Astrocyte of the spinal cord (primary cell): ENCODE measurements at regions not wholly inside any gene's neighbourhood (a gene's known extent, or its start where the extent isn't known, plus 50 kb on each side); places are given as distances from the start of the nearest gene placed in this dataset.
"Not testable (repeated sequence)": the region's sequence is repeated elsewhere in the genome, so short reads cannot be mapped to it uniquely, and the experiment has no call there.

ENCODE experiments used
- DNase-seq: peaks from one replicate; pipeline ENCODE4 v3.0.0; 2011; ENCODE audit warnings: low read depth, low spot score
- H3K4me3 ChIP-seq: 2 replicates; pipeline ENCODE4 v1.5.1; 2011; ENCODE audit warnings: low read depth, mild to moderate bottlenecking, low read length, moderate library complexity
- in situ Hi-C: cut with HindIII; loops from 2 replicates; pipeline ENCODE4 v1.10.0; 2017; ENCODE audit warnings: low sequenced_read_pairs
- TF ChIP-seq, protein P1 (sequence below): IDR thresholded peaks from 2 replicates; pipeline ENCODE4 v1.5.1; 2012; ENCODE audit warnings: low read depth, mild to moderate bottlenecking, low read length, inconsistent platforms

GRCh38 chr1:9440763-9441194 lies 98.5 kb upstream of the SLC25A33 start:
- no peak for DNase-seq
- TF ChIP-seq, protein P1, sequence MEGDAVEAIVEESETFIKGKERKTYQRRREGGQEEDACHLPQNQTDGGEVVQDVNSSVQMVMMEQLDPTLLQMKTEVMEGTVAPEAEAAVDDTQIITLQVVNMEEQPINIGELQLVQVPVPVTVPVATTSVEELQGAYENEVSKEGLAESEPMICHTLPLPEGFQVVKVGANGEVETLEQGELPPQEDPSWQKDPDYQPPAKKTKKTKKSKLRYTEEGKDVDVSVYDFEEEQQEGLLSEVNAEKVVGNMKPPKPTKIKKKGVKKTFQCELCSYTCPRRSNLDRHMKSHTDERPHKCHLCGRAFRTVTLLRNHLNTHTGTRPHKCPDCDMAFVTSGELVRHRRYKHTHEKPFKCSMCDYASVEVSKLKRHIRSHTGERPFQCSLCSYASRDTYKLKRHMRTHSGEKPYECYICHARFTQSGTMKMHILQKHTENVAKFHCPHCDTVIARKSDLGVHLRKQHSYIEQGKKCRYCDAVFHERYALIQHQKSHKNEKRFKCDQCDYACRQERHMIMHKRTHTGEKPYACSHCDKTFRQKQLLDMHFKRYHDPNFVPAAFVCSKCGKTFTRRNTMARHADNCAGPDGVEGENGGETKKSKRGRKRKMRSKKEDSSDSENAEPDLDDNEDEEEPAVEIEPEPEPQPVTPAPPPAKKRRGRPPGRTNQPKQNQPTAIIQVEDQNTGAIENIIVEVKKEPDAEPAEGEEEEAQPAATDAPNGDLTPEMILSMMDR: no peak
- H3K4me3 ChIP-seq: no peak overlapping the region
- in situ Hi-C loops: no loop called here

DNA sequence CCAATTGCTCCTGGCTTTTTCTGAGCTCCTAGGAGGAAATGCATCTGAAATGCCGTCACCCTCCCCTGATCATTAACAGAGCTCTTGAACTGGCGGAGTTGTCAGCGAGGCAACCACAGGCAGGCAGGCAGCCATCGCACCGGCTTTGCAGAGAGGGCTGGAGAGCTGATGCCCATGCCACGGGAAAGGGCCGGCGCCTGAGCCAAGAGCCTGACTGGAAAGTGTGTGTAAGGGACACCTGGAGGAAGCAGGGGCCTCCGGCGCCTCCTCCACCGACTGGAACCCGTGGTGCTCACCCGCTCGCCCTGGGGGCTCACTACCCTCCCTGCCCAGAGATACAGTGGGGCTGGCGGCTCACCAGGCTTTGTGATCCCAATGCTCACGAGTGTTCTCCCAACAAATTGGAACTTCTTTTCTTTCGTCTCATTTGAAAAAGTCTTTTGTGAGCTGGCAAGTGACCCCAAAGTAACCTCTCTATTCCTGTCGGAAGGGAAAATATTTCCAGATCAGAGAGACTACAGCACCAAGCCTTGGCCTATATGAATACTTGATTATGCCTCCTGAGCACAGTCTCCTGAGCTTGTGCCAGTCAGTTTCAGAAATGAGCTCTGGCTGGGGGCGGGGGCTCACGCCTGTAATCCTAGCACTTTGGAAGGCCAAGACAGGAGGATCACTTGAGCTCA lies 97.7 kb upstream of the SLC25A33 start:
- TF ChIP-seq, protein P1: no peak
- peak; percentile 45 for DNase-seq
- H3K4me3 ChIP-seq: no peak overlapping the region
- in situ Hi-C loops: no loop called here

DNA sequence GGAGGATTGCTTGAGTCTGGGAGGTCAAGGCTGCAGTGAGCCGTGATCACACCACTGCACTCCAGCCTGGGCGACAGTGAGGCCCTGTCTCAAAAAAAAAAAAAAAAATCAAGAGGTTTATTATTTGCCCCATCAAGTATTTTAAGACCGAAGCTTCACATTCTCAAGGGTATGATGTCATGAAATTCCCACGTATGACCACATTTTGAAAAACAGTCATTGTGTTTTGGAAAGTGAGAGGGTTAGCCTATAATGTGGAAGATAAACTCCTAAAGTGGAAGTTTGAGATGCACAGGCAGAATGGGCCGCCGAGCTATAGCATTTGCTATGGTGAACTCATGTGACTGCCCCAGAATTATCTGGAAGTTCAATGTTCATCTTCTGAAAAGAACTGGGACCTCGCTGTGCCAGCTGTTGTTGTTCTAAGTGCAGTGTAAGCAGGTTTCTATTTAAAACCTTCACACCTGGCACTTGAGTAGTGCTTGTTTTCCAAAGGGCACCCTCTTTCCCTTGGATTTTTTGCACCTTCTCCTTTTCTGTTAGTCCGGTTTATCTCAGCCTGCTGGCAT lies 96.9 kb upstream of the SLC25A33 start:
- DNase-seq: peak; percentile 33
- in situ Hi-C loops: no loop called here
- H3K4me3 ChIP-seq: no peak overlapping the region
- TF ChIP-seq, protein P1: no peak

DNA sequence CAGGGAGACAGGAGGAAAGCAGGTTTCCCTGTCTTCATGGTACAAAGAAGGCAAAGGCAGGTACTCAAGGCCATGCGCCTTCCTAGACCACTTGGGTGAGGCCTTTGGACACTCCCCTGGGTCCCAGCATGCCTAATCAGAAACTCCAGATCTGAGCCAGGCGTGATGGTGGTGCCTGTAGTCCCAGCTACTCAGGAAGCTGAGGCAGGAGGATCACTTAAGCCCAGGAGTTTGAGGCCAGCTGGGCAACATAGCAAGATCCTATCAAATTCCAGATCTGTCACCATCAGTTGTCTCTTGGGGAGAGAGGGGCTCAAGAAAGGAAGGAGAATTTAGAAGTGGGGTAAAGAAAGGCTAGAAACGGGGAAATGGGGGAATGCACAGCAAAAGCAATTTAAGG lies 96.3 kb upstream of the SLC25A33 start:
- TF ChIP-seq, protein P1: no peak
- no peak for DNase-seq
- in situ Hi-C loops: no loop called here
- no peak overlapping the region for H3K4me3 ChIP-seq

DNA sequence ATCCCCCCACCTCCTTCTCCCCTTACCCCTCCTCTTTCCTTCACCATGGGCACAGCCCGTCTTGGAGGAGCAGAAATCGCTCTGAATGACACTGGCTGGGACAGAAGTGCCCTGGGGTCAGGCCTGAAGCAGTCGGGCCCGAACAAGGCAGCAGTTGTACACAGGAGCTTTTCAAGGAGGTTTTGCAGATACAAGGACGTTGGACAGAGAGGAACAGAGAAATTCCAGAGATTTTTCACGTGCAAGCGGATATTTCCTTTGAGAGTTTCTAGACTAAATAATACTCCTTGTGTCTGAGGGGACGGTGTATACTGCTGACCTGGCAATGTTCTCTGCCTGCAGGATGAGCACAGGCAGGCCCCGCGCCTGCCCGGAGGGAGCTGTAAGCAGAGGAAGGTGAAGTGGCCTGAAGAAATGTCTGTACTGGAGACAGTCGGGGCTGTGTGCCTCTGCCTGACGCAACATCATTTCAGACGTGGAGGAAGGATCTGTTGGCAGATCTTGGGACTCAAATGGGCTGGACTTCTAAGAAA lies 95.3 kb upstream of the SLC25A33 start:
- in situ Hi-C loops: no loop called here
- TF ChIP-seq, protein P1: no peak
- H3K4me3 ChIP-seq: no peak overlapping the region
- peak; percentile 85 for DNase-seq

- TF ChIP-seq, protein P1: no peak
- in situ Hi-C loops: no loop called here
- no peak overlapping the region for H3K4me3 ChIP-seq
- DNase-seq: no peak
Observed at GRCh38 chr1:9444532-9444931, 94.7 kb upstream of the SLC25A33 start.

- H3K4me3 ChIP-seq, in situ Hi-C loops, DNase-seq: not testable (repeated sequence)
Observed at GRCh38 chr1:9445081-9445480, 94.2 kb upstream of the SLC25A33 start.
